Psoas muscle (tissue), 7 donors: ENCODE measurements at regions not wholly inside any gene's neighbourhood (a gene's known extent, or its start where the extent isn't known, plus 50 kb on each side); places are given as distances from the start of the nearest gene placed in this dataset.
A peak's percentile ranks its signal among the peaks of the same experiment; 100 is the strongest.

Experiments used
- ATAC-seq, 4 donors: fragments of 200-7000 bp; cut with Tn5 transposase; one replicate each; pipeline ENCODE4 v1.9.1; 2020; ENCODE audit warnings: moderate library complexity in 3 of 4, mild to moderate bottlenecking in 2 of 4
- DNase-seq, 2 donors: peaks; one replicate each; pipeline ENCODE4 v3.0.0-alpha.2; 2020
- H3K27ac ChIP-seq: fragments of 200-600 bp; one replicate; pipeline ENCODE4 v1.8.0; 2022
- H3K27me3 ChIP-seq, 3 donors: fragments of 200-600 bp in 1 of 3; one replicate each; pipeline versions ENCODE4 v1.6.1 to v1.8.0; 2013 to 2022; ENCODE audit warnings: low read length in 2 of 3, mild to moderate bottlenecking in 2 of 3, moderate library complexity in 1 of 3; ENCODE audit not compliant: insufficient read depth in 3 of 3
- H3K36me3 ChIP-seq, 2 donors: fragments of 200-600 bp in 1 of 2; one replicate each; pipeline versions ENCODE4 v1.6.1 to v1.8.0; 2013 to 2022; ENCODE audit warnings: low read depth in 1 of 2, mild to moderate bottlenecking in 1 of 2, moderate library complexity in 1 of 2; ENCODE audit not compliant: insufficient read depth in 1 of 2
- H3K4me1 ChIP-seq: fragments of 200-600 bp; one replicate; pipeline ENCODE4 v1.8.0; 2022
- H3K4me3 ChIP-seq: fragments of 200-600 bp; one replicate; pipeline ENCODE4 v1.8.0; 2022; ENCODE audit warnings: mild to moderate bottlenecking
- H3K9me3 ChIP-seq: fragments of 200-600 bp; one replicate; pipeline ENCODE4 v1.8.0; 2022
- CTCF ChIP-seq: fragments of 200-600 bp; IDR thresholded peaks from one replicate; pipeline ENCODE4 v1.8.0; 2022; ENCODE audit warnings: antibody characterized with exemption
- WGBS, 3 donors: extraction: QIAGEN DNeasy Blood & Tissue Kit; methylation state at CpG; one replicate each; pipeline versions ENCODE4 v1.1.6 to v1.1.7; 2013; 5-methylcytosine and 5-hydroxymethylcytosine counted together
- intact Hi-C, 2 donors: fragments of 100-400 bp; cut with DNase I; formaldehyde crosslinking; loops; one replicate each; pipeline versions ENCODE4 v1.11.0 to v1.14.2; 2022
- donor health status: healthy with polysubstance abuse.
- donor health status: DM: no; HTN: no; CAD: no; lungs with moderate emphysema.
- donor health status: Bipolar disorder and iron deficiency.
- donor health status: healthy.
- donor health status: DM: yes; HTN: yes; CAD: no.
- donor health status: DM: no; HTN: no; CAD: no.
- donor health status: DM: yes; HTN: yes; CAD: no.

GRCh38 chr11:42502151-42502550 lies 809.6 kb upstream of the API5 start:
- Histone ChIP-seq H3K36me3 (no peaks in the 10 kb centered on the region), H3K27ac (no peak overlapping the region), H3K4me3 (no peak overlapping the region), H3K9me3 (no peaks in the 10 kb centered on the region), H3K27me3 (no peaks in the 10 kb centered on the region), H3K4me1 (no peaks in the 10 kb centered on the region)
- intact Hi-C loops: no loop called here
- TF ChIP-seq CTCF: no peak
- no peak for ATAC-seq
- DNase-seq: no peak
- WGBS, 3 donors: 22 to 34% (median 22%) methylated on average over 1 of the region's 1 CpG

GRCh38 chr11:42521994-42522393 lies 789.8 kb upstream of the API5 start:
- intact Hi-C loops: no loop called here
- Histone ChIP-seq H3K27ac (no peak overlapping the region), H3K36me3 (no peaks in the 10 kb centered on the region), H3K4me1 (no peaks in the 10 kb centered on the region), H3K4me3 (no peak overlapping the region), H3K27me3 (no peaks in the 10 kb centered on the region), H3K9me3 (no peaks in the 10 kb centered on the region)
- DNase-seq (no peak), ATAC-seq (no peak)
- TF ChIP-seq CTCF: no peak
- 57 to 65% (median 63%) methylated on average over 4 of the region's 4 CpGs for WGBS, 3 donors

- WGBS, 3 donors: 2 to 7% (median 5%) methylated on average over 7 of the region's 7 CpGs
- H3K4me3 ChIP-seq: no peak overlapping the region
- no peaks in the 10 kb centered on the region for H3K27me3 ChIP-seq
- ATAC-seq: no peak
- peak; percentile 49 for TF ChIP-seq CTCF
- no peaks in the 10 kb centered on the region for H3K9me3 ChIP-seq
- intact Hi-C loops: no loop called here
- peak in 1 of 2 donors; percentile 11 for DNase-seq
- H3K4me1 ChIP-seq: no peaks in the 10 kb centered on the region
- H3K36me3 ChIP-seq: no peaks in the 10 kb centered on the region
- H3K27ac ChIP-seq: no peak overlapping the region
These were observed 787.1 kb upstream of the API5 start for GRCh38 chr11:42524534-42525227.

GRCh38 chr11:42526426-42526825 lies 785.4 kb upstream of the API5 start:
- H3K9me3 ChIP-seq: no peaks in the 10 kb centered on the region
- H3K27ac ChIP-seq: no peak overlapping the region
- ATAC-seq (no peak), DNase-seq (no peak)
- intact Hi-C loops: no loop called here
- H3K4me3 ChIP-seq: no peak overlapping the region
- WGBS, 3 donors: 37 to 60% (median 53%) methylated on average over 4 of the region's 4 CpGs
- no peak for TF ChIP-seq CTCF
- H3K4me1 ChIP-seq: no peaks in the 10 kb centered on the region
- H3K27me3 ChIP-seq: no peaks in the 10 kb centered on the region
- H3K36me3 ChIP-seq: no peaks in the 10 kb centered on the region

- intact Hi-C loops: no loop called here
- TF ChIP-seq CTCF: no peak
- no peak for ATAC-seq
These were observed 783.3 kb upstream of the API5 start for GRCh38 chr11:42528471-42528870.

More at GRCh38 chr11:42528471-42528870, 783.3 kb upstream of the API5 start:
- DNase-seq: no peak
- no peak overlapping the region for H3K27ac ChIP-seq
- 93 to 95% (median 94%) methylated on average over 2 of the region's 2 CpGs for WGBS, 3 donors
- no peaks in the 10 kb centered on the region for H3K36me3 ChIP-seq
- H3K27me3 ChIP-seq: no peaks in the 10 kb centered on the region
- H3K4me1 ChIP-seq: no peaks in the 10 kb centered on the region
- H3K4me3 ChIP-seq: no peak overlapping the region
- no peaks in the 10 kb centered on the region for H3K9me3 ChIP-seq
